Endodermal cell (in vitro differentiated cells): ENCODE measurements at regions not wholly inside any gene's neighbourhood (a gene's known extent, or its start where the extent isn't known, plus 50 kb on each side); places are given as distances from the start of the nearest gene placed in this dataset.

Source experiments
- DNase-seq: peaks from one replicate; pipeline ENCODE4 v3.0.0-alpha.2; 2017
- H3K27ac ChIP-seq: 2 replicates; pipeline ENCODE4 v1.5.1; 2013; ENCODE audit warnings: mild to moderate bottlenecking, low read depth, low read length, moderate library complexity
- H3K27me3 ChIP-seq: 2 replicates; pipeline ENCODE4 v1.6.1; 2013; ENCODE audit warnings: mild to moderate bottlenecking, low read length, moderate library complexity; ENCODE audit not compliant: insufficient read depth, control insufficient read depth, poor library complexity, severe bottlenecking
- H3K36me3 ChIP-seq: 2 replicates; pipeline ENCODE4 v1.7.0; 2013; ENCODE audit warnings: mild to moderate bottlenecking, low read length, moderate library complexity; ENCODE audit not compliant: control insufficient read depth, insufficient read depth
- H3K4me1 ChIP-seq: one replicate; pipeline ENCODE4 v1.7.0; 2013; ENCODE audit warnings: low read length; ENCODE audit not compliant: control insufficient read depth, insufficient read depth
- H3K4me3 ChIP-seq: 2 replicates; pipeline ENCODE4 v1.5.1; 2013; ENCODE audit warnings: mild to moderate bottlenecking, low read length, moderate library complexity
- H3K9ac ChIP-seq: 2 replicates; pipeline ENCODE4 v1.6.1; 2013; ENCODE audit warnings: mild to moderate bottlenecking, low read length, moderate library complexity; ENCODE audit not compliant: poor library complexity, severe bottlenecking; ENCODE audit errors: extremely low read depth
- H3K9me3 ChIP-seq: 2 replicates; pipeline ENCODE4 v1.6.1; 2013; ENCODE audit warnings: mild to moderate bottlenecking, low read length, moderate library complexity; ENCODE audit not compliant: control insufficient read depth
- H3K27ac Mint-ChIP-seq: 2 replicates; pipeline ENCODE4 v1.8.0; 2020; ENCODE audit warnings: mixed read lengths
- H3K27me3 Mint-ChIP-seq: 2 replicates; pipeline ENCODE4 v1.8.0; 2021; ENCODE audit warnings: mild to moderate bottlenecking, mixed read lengths; ENCODE audit not compliant: insufficient read depth
- H3K36me3 Mint-ChIP-seq: 2 replicates; pipeline ENCODE4 v1.8.0; 2020; ENCODE audit warnings: low read depth, mixed read lengths
- H3K4me1 Mint-ChIP-seq: 2 replicates; pipeline ENCODE4 v1.8.0; 2020; ENCODE audit warnings: mixed read lengths
- H3K4me3 Mint-ChIP-seq: 2 replicates; pipeline ENCODE4 v1.8.0; 2020; ENCODE audit warnings: mild to moderate bottlenecking, moderate library complexity, mixed read lengths
- H3K9me3 Mint-ChIP-seq: 2 replicates; pipeline ENCODE4 v1.8.0; 2020; ENCODE audit warnings: mild to moderate bottlenecking, mixed read lengths
- CTCF ChIP-seq: fragments of 200-600 bp; sonication (generic); conservative IDR thresholded peaks from 2 replicates; pipeline ENCODE4 v1.5.0; 2021; ENCODE audit warnings: antibody characterized with exemption, mild to moderate bottlenecking
- WGBS, 2 experiments: methylation state at CpG; one replicate each; pipeline versions ENCODE4 v1.1.5 to v1.1.7; 2013; ENCODE audit warnings: missing lambda C conversion rate in 2 of 2, mixed read lengths in 1 of 2; ENCODE audit not compliant: insufficient coverage in 1 of 2, insufficient read length in 1 of 2; 5-methylcytosine and 5-hydroxymethylcytosine counted together

- no peak for DNase-seq
- Histone ChIP-seq H3K4me1 (peaks cover 7% of the 10 kb centered on the region), H3K9me3 (no peaks in the 10 kb centered on the region), H3K36me3 (no peaks in the 10 kb centered on the region), H3K27me3 (no peaks in the 10 kb centered on the region), H3K27ac (no peak overlapping the region), H3K9ac (no peak overlapping the region), H3K4me3 (no peak overlapping the region)
- Mint-ChIP-seq H3K9me3 (no peaks in the 10 kb centered on the region), H3K4me3 (no peak overlapping the region), H3K27me3 (no peaks in the 10 kb centered on the region), H3K27ac (no peak overlapping the region), H3K36me3 (no peaks in the 10 kb centered on the region), H3K4me1 (peaks cover 22% of the 10 kb centered on the region)
- no peak for TF ChIP-seq CTCF
- 90 to 95% methylated on average over 2 to 3 of the region's 3 CpGs for WGBS, 2 experiments
Measured at GRCh38 chr13:33515146-33515545, 229.6 kb upstream of the STARD13 start.

- Histone ChIP-seq H3K4me1 (peaks cover 7% of the 10 kb centered on the region), H3K4me3 (no peak overlapping the region), H3K27me3 (no peaks in the 10 kb centered on the region), H3K9me3 (no peaks in the 10 kb centered on the region), H3K27ac (no peak overlapping the region), H3K36me3 (no peaks in the 10 kb centered on the region), H3K9ac (no peak overlapping the region)
- 75 to 88% methylated on average over 1 to 2 of the region's 2 CpGs for WGBS, 2 experiments
- Mint-ChIP-seq H3K36me3 (no peaks in the 10 kb centered on the region), H3K4me1 (peaks cover 16% of the 10 kb centered on the region), H3K9me3 (no peaks in the 10 kb centered on the region), H3K27ac (no peak overlapping the region), H3K27me3 (no peaks in the 10 kb centered on the region), H3K4me3 (no peak overlapping the region)
- no peak for TF ChIP-seq CTCF
- DNase-seq, result no peak
Measured at GRCh38 chr13:33518452-33518851, 232.9 kb upstream of the STARD13 start.

GRCh38 chr13:33519561-33520467 is 234.3 kb upstream of the STARD13 start:
- no peak for DNase-seq
- Histone ChIP-seq H3K27me3 (no peaks in the 10 kb centered on the region), H3K9me3 (no peaks in the 10 kb centered on the region), H3K4me3 (no peak overlapping the region), H3K36me3 (no peaks in the 10 kb centered on the region), H3K27ac (no peak overlapping the region), H3K9ac (no peak overlapping the region), H3K4me1 (no peaks in the 10 kb centered on the region)
- H3K4me1 Mint-ChIP-seq, result peaks cover 2% of the 10 kb centered on the region
- no peaks in the 10 kb centered on the region for H3K9me3 Mint-ChIP-seq
- no peaks in the 10 kb centered on the region for H3K36me3 Mint-ChIP-seq
- 91 to 96% methylated on average over 5 to 8 of the region's 8 CpGs for WGBS, 2 experiments
- no peak overlapping the region for H3K4me3 Mint-ChIP-seq
- no peaks in the 10 kb centered on the region for H3K27me3 Mint-ChIP-seq
- TF ChIP-seq CTCF, result no peak
- H3K27ac Mint-ChIP-seq, result no peak overlapping the region
